ENCODE measurements at regions not wholly inside any gene's neighbourhood (a gene's known extent, or its start where the extent isn't known, plus 50 kb on each side); places are given as distances from the start of the nearest gene placed in this dataset.

DNA sequence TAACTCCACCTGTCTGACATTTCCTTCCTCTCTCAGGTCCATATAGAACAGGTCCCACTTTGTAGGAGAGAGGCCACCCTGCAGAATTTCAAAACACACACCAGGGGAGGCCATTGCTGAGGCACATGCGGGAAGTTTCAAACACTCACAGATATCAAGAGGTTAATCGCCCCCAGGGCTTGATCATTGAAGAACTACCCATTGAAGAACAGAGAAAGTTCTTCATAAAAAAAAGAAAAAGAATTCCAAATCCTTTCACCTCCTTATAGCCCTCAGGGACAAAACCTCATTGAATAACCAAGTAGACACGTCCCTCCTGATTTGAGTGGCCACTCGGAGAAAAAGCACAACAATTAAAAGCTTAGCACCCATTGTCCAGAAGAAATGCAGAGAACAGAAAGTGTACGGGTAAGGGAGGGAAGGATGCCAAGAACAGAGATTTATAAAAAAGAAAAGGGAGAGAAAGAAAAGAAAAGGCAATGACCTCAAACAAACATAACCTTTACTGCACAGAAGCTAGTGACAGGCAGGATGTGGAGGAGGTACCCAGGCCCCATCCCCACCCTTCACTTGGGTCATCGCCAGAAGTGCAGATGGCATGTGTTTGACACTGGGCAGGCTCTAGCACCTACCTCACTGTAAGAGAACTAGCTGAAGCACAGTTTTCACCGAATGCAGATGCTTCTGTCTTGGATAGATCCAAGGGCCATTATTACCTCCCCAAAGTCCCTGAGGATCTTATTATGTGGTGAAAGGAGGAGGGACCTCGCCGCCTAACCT, 112.3 kb upstream of the HES1 start:
- no peak overlapping the region for H2AFZ ChIP-seq
- H3K9me3 ChIP-seq (ENCODE audit: control insufficient read depth, low read length), result no peaks in the 10 kb centered on the region
- H3K27ac ChIP-seq, result no peak overlapping the region
- H3K79me2 ChIP-seq, result no peaks in the 10 kb centered on the region
- H3K27me3 ChIP-seq (ENCODE audit: control insufficient read depth, insufficient read depth, low read length), result no peaks in the 10 kb centered on the region
- no peak overlapping the region for H3K4me3 ChIP-seq (ENCODE audit: low read depth, low read length)
- no peak overlapping the region for H3K4me2 ChIP-seq (ENCODE audit: low read length)
- H3K4me1 ChIP-seq, result peaks cover 13% of the 10 kb centered on the region
- no peak overlapping the region for H3K9ac ChIP-seq
- TF ChIP-seq, protein P1, sequence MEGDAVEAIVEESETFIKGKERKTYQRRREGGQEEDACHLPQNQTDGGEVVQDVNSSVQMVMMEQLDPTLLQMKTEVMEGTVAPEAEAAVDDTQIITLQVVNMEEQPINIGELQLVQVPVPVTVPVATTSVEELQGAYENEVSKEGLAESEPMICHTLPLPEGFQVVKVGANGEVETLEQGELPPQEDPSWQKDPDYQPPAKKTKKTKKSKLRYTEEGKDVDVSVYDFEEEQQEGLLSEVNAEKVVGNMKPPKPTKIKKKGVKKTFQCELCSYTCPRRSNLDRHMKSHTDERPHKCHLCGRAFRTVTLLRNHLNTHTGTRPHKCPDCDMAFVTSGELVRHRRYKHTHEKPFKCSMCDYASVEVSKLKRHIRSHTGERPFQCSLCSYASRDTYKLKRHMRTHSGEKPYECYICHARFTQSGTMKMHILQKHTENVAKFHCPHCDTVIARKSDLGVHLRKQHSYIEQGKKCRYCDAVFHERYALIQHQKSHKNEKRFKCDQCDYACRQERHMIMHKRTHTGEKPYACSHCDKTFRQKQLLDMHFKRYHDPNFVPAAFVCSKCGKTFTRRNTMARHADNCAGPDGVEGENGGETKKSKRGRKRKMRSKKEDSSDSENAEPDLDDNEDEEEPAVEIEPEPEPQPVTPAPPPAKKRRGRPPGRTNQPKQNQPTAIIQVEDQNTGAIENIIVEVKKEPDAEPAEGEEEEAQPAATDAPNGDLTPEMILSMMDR (IDR thresholded peaks at IDR 0.05), result no peak
- no peaks in the 10 kb centered on the region for H3K36me3 ChIP-seq (ENCODE audit: control insufficient read depth, insufficient read depth, low read length)

DNA sequence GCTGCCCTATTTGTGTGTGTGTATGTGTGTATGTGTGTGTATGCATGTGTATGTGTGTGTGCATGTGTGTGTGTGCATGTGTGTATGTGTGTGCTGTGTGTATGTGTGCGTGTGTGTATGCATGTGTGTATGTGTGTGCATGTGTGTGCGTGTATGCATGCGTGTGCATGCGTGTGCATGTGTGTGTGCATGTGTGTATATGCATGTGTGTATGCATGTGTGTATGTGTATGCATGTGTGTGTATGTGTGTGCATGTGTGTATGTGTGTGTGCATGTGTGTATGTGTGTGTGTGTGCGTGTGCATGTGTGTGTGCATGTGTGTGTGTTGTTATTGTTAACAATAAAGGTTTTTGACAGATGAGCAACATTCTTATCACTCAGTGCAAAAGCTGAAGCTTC, 110.8 kb upstream of the HES1 start:
- Histone ChIP-seq H3K9ac (no peak overlapping the region), H3K27ac (no peak overlapping the region), H2AFZ (no peak overlapping the region), H3K4me3 (ENCODE audit: low read depth, low read length) (no peak overlapping the region), H3K79me2 (no peaks in the 10 kb centered on the region), H3K36me3 (ENCODE audit: control insufficient read depth, insufficient read depth, low read length) (no peaks in the 10 kb centered on the region), H3K4me2 (ENCODE audit: low read length) (no peak overlapping the region), H3K9me3 (ENCODE audit: control insufficient read depth, low read length) (no peaks in the 10 kb centered on the region), H3K27me3 (ENCODE audit: control insufficient read depth, insufficient read depth, low read length) (no peaks in the 10 kb centered on the region), H3K4me1 (peaks cover 2% of the 10 kb centered on the region)
- TF ChIP-seq, protein P1 (IDR thresholded peaks at IDR 0.05), result no peak

DNA sequence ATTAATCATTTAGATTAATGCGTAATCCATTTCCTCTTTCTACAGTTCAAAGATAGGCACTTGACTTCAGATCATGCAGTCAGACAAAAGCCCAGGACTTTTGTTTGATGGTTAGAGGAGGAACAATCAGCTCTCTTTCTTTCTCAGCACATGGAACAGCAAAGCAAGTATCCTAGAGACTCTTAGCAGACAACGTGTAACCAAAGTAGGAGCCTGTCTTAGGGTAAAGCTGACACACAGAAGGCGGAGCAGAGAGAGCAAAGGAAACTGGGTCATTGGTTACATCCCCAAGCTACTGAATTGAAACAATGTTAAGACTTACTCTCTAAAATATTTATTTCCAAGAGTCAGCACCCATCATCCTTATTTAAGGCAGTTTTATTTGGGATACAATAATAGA, 110.0 kb upstream of the HES1 start:
- no peaks in the 10 kb centered on the region for H3K4me1 ChIP-seq
- TF ChIP-seq, protein P1 (IDR thresholded peaks at IDR 0.05), result no peak
- no peak overlapping the region for H2AFZ ChIP-seq
- no peak overlapping the region for H3K4me2 ChIP-seq (ENCODE audit: low read length)
- no peak overlapping the region for H3K4me3 ChIP-seq (ENCODE audit: low read depth, low read length)
- H3K27me3 ChIP-seq (ENCODE audit: control insufficient read depth, insufficient read depth, low read length), result no peaks in the 10 kb centered on the region
- no peaks in the 10 kb centered on the region for H3K79me2 ChIP-seq
- no peaks in the 10 kb centered on the region for H3K9me3 ChIP-seq (ENCODE audit: control insufficient read depth, low read length)
- H3K36me3 ChIP-seq (ENCODE audit: control insufficient read depth, insufficient read depth, low read length), result no peaks in the 10 kb centered on the region
- no peak overlapping the region for H3K9ac ChIP-seq
- no peak overlapping the region for H3K27ac ChIP-seq

DNA sequence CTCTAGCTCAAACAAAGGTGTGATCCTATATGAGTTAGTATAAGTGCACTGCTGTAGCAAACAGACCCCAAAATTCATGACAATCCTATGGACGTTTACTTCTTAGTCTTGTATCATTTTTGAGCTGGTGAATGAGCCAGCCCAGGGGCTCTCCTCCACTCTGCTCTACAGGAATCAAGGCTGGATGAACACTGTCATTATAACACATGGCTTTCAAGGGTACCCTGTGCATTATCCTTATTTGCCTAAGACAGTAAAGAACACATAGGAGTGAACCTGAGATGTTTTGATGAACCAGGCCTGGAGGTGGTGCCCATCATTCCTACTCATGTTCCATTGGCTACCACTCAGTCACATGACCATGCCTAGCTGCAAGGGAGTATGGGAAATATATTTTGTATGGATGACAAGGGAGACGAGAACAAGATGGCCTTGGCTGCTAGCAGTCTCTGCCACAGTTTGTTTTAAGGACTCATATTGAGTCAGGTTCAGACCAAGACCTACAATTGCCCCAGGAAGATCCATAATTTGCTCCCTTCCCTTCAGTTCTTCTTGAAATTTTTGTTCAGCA, 107.4 kb upstream of the HES1 start:
- Histone ChIP-seq H3K27ac (no peak overlapping the region), H3K4me2 (ENCODE audit: low read length) (no peak overlapping the region), H3K27me3 (ENCODE audit: control insufficient read depth, insufficient read depth, low read length) (no peaks in the 10 kb centered on the region), H3K4me3 (ENCODE audit: low read depth, low read length) (no peak overlapping the region), H2AFZ (no peak overlapping the region), H3K4me1 (no peaks in the 10 kb centered on the region), H3K9ac (no peak overlapping the region), H3K9me3 (ENCODE audit: control insufficient read depth, low read length) (no peaks in the 10 kb centered on the region), H3K79me2 (no peaks in the 10 kb centered on the region), H3K36me3 (ENCODE audit: control insufficient read depth, insufficient read depth, low read length) (no peaks in the 10 kb centered on the region)
- TF ChIP-seq, protein P1 (IDR thresholded peaks at IDR 0.05), result no peak

DNA sequence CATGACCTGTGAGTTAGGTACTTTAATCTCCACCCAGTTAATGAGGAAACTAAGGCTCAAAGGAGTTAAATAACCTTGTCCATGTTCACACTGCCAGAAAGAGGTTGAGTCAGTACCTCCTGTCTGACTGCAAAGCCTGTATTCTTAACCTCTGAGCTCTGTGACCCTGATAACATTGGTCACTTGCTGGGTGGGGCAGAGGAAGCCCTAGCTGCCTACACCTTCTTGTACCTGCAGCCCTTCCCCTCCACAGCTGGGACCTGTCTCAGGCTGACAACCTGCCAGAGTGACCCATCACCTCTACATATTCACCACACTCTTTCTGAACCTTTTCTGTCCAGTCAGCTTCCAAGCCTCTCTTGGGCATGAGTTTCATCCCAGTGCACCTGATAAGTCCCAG, 106.1 kb upstream of the HES1 start:
- no peaks in the 10 kb centered on the region for H3K36me3 ChIP-seq (ENCODE audit: control insufficient read depth, insufficient read depth, low read length)
- H3K27ac ChIP-seq, result no peak overlapping the region
- no peaks in the 10 kb centered on the region for H3K4me1 ChIP-seq

More for the DNA sequence above, 106.1 kb upstream of the HES1 start:
- H3K27me3 ChIP-seq (ENCODE audit: control insufficient read depth, insufficient read depth, low read length), result no peaks in the 10 kb centered on the region
- TF ChIP-seq, protein P1 (IDR thresholded peaks at IDR 0.05), result no peak
- H3K79me2 ChIP-seq, result no peaks in the 10 kb centered on the region
- no peaks in the 10 kb centered on the region for H3K9me3 ChIP-seq (ENCODE audit: control insufficient read depth, low read length)
- H3K9ac ChIP-seq, result no peak overlapping the region
- no peak overlapping the region for H2AFZ ChIP-seq
- no peak overlapping the region for H3K4me3 ChIP-seq (ENCODE audit: low read depth, low read length)
- H3K4me2 ChIP-seq (ENCODE audit: low read length), result no peak overlapping the region
